ENCODE measurements at regions not wholly inside any gene's neighbourhood (a gene's known extent, or its start where the extent isn't known, plus 50 kb on each side); places are given as distances from the start of the nearest gene placed in this dataset.

DNA sequence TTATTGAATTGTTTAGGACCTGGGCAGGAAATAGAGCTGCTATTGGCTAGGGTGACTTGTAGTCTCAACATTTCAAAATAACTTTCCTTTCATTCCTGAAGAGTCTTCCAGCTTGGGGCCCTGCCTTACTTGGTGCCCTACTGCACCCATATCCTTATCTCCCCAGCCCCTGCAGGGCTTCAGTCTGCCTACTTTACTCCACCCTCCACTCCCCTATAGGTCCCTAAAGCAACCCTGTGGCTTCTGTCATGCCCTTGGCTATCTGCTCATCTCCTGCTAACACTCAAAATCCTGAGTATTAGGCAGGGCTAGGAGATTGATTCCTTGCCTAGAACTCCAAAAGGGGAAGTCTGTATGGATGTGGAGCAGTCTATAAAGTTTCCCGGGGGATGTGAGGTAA lies 57.6 kb upstream of the PRKG2 start:
- H3K27me3 Mint-ChIP-seq (ENCODE audit: insufficient read depth, unreplicated experiment) = no peaks in the 10 kb centered on the region
- CTCF ChIA-PET = no interaction called here
- peaks cover 21% of the 10 kb centered on the region for H3K9me3 Mint-ChIP-seq (ENCODE audit: unreplicated experiment)
- intact Hi-C loops (cut with micrococcal nuclease; ENCODE audit: unreplicated experiment) = no loop called here
- no peaks in the 10 kb centered on the region for H3K4me1 ChIP-seq
- TF ChIP-seq, protein P1, sequence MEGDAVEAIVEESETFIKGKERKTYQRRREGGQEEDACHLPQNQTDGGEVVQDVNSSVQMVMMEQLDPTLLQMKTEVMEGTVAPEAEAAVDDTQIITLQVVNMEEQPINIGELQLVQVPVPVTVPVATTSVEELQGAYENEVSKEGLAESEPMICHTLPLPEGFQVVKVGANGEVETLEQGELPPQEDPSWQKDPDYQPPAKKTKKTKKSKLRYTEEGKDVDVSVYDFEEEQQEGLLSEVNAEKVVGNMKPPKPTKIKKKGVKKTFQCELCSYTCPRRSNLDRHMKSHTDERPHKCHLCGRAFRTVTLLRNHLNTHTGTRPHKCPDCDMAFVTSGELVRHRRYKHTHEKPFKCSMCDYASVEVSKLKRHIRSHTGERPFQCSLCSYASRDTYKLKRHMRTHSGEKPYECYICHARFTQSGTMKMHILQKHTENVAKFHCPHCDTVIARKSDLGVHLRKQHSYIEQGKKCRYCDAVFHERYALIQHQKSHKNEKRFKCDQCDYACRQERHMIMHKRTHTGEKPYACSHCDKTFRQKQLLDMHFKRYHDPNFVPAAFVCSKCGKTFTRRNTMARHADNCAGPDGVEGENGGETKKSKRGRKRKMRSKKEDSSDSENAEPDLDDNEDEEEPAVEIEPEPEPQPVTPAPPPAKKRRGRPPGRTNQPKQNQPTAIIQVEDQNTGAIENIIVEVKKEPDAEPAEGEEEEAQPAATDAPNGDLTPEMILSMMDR (IDR thresholded peaks at IDR 0.05; ENCODE audit: insufficient read depth in 1 of 2, low read depth in 1 of 2, low read length in 1 of 2, severe bottlenecking in 1 of 2, unreplicated experiment in 1 of 2) = no peak
- H3K4me1 Mint-ChIP-seq (ENCODE audit: low read depth, unreplicated experiment) = no peaks in the 10 kb centered on the region
- DNase-seq = no peak
- no peak overlapping the region for H3K4me3 ChIP-seq (ENCODE audit: low read depth, low read length)
- no peaks in the 10 kb centered on the region for H3K36me3 Mint-ChIP-seq (ENCODE audit: insufficient read depth, unreplicated experiment)
- H3K9me3 ChIP-seq = peaks cover 10% of the 10 kb centered on the region
- no peak overlapping the region for H3K4me3 Mint-ChIP-seq (ENCODE audit: unreplicated experiment)
- no peaks in the 10 kb centered on the region for H3K27me3 ChIP-seq (replicated peaks; ENCODE audit: control insufficient read depth, insufficient read depth, low read length)
- BruUV-seq (replicated peaks) = no TSS peak
- POLR2A ChIA-PET = no interaction called here
- H3K27ac Mint-ChIP-seq (ENCODE audit: unreplicated experiment) = no peak overlapping the region
- H3K36me3 ChIP-seq (ENCODE audit: control insufficient read depth, insufficient read depth, low read length) = no peaks in the 10 kb centered on the region
